Fibroblast of villous mesenchyme (primary cell): ENCODE measurements at regions not wholly inside any gene's neighbourhood (a gene's known extent, or its start where the extent isn't known, plus 50 kb on each side); places are given as distances from the start of the nearest gene placed in this dataset.

ENCODE experiments used
- DNase-seq: peaks from one replicate; pipeline ENCODE4 v3.0.0-alpha.2; 2010; ENCODE audit warnings: low read depth
- H3K4me3 ChIP-seq: 2 replicates; pipeline ENCODE4 v1.5.1; 2011; ENCODE audit warnings: low read depth, mild to moderate bottlenecking, low read length
- TF ChIP-seq, protein P1 (sequence below): IDR thresholded peaks from 2 replicates; pipeline ENCODE4 v1.5.1; 2012; ENCODE audit warnings: low read depth, mild to moderate bottlenecking, low read length; ENCODE audit not compliant: insufficient read depth

GRCh38 chr17:77425791-77426641 is 285.2 kb downstream of the SEC14L1 start:
- TF ChIP-seq, protein P1, sequence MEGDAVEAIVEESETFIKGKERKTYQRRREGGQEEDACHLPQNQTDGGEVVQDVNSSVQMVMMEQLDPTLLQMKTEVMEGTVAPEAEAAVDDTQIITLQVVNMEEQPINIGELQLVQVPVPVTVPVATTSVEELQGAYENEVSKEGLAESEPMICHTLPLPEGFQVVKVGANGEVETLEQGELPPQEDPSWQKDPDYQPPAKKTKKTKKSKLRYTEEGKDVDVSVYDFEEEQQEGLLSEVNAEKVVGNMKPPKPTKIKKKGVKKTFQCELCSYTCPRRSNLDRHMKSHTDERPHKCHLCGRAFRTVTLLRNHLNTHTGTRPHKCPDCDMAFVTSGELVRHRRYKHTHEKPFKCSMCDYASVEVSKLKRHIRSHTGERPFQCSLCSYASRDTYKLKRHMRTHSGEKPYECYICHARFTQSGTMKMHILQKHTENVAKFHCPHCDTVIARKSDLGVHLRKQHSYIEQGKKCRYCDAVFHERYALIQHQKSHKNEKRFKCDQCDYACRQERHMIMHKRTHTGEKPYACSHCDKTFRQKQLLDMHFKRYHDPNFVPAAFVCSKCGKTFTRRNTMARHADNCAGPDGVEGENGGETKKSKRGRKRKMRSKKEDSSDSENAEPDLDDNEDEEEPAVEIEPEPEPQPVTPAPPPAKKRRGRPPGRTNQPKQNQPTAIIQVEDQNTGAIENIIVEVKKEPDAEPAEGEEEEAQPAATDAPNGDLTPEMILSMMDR: no peak
- peak; percentile 94 for DNase-seq
- peak overlapping the region; percentile 21 for H3K4me3 ChIP-seq

DNA sequence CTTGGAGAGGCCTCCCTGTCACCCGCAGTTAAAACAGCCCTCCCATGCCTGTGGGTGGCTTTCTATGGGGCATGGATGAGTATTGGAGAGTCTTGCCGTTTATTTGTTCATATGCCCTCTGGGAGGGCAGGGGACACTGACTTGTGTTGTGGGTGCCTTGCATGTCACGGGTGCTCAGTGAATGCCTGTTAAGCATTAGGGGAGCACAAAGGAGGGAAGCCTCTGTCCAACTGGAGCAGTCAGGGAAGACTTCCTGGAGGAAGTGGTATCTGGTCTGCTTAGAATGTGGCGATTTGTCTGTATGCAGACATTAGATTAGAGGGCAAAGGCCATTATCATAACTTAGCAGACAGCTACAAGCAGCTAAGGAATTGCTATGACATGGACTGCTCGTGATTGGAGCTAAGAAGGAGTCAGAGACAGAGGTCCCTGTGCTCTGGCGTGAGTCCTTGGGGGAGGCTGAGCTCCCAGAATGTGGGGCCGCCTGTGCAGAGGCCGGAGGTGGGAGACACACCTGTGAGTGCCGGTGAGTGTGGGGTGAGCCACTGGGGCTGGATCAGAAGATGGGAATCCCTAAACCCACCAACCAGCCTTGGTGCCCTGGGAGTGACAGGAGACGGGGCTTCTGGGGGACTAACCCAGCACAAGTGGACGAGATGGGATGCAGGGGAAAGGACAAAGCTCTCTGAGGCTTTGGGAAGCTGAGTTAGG is 286.1 kb downstream of the SEC14L1 start:
- no peak for DNase-seq
- H3K4me3 ChIP-seq: no peak overlapping the region
- TF ChIP-seq, protein P1: no peak

DNA sequence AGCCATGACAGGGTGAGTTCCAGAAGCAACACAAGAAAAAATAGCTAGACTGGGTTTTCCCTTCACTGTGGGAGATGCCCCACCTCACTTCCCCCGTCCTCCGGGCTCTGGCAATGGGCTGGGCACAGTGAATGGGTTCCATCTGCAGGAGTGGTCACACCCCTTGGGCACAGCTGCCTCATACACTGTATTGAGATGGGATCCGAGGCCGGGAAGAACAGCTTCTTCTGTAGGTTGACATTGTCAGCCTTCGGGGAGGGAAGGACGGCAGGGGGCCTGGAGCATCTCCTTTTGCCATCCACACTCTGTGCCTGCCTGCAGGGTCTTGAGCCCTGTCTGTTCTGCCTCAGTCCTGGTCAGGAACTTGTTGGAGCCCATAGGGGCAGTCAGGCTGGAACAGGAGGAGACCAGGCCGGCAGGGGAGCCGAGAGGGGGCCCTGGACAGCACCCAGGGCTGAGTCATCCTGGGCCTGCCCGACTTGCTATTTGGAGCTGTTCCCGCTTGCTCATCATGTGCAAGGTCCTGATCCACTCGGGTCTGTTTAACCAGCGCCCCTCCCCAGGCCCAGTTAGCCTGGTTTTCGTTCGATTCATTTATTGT is 286.7 kb downstream of the SEC14L1 start:
- TF ChIP-seq, protein P1: no peak
- DNase-seq: peak; percentile 87
- no peak overlapping the region for H3K4me3 ChIP-seq

DNA sequence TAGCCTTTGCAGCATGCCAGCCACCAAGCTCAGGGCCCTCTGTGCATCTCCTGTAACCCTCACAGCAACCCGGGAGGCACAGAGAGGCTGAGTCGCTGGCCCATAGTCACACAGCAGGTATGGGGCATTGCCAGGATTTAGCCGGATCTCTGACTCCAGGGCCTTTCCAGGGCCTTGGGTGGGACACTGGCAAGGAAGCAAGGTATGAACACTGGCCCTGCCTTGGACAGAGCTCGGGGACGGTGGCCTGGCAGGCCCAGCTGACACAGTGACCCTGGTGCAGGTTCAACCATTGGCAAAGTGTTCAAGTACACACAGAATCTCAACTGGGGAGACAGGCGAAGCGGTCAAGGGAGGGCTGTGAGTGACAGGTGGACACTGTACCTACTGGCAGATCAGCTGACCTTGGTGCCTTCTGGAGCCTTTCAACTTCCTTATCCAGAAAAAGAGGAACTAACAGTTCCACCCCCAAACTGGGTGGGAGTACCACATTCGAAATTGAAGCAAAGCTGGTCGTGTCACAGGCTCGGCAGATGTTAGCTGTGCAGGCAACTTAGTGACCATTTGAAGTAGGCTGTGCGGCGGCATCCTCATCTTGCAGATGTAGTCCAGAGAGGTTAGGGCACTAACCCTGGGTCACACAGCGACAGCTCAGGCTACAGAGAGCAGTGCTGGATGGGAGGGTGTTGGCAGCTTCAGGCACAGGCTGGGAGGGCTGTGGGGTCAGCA is 287.4 kb downstream of the SEC14L1 start:
- no peak overlapping the region for H3K4me3 ChIP-seq
- TF ChIP-seq, protein P1: no peak
- no peak for DNase-seq

GRCh38 chr17:77428749-77429368 is 288.1 kb downstream of the SEC14L1 start:
- TF ChIP-seq, protein P1: no peak
- no peak for DNase-seq
- H3K4me3 ChIP-seq: no peak overlapping the region

- DNase-seq: no peak
- TF ChIP-seq, protein P1: no peak
- H3K4me3 ChIP-seq: no peak overlapping the region
Measured at GRCh38 chr17:77429369-77429968, 288.7 kb downstream of the SEC14L1 start.
